Neuronal stem cell (in vitro differentiated cells): ENCODE measurements at regions not wholly inside any gene's neighbourhood (a gene's known extent, or its start where the extent isn't known, plus 50 kb on each side); places are given as distances from the start of the nearest gene placed in this dataset.

Experiments used
- DNase-seq: peaks from one replicate; pipeline ENCODE4 v3.0.0-alpha.2; 2013; ENCODE audit warnings: low spot score
- H2AFZ ChIP-seq: one replicate; pipeline ENCODE4 v1.6.1; 2013; ENCODE audit warnings: mild to moderate bottlenecking, low read length, inconsistent platforms
- H2AK5ac ChIP-seq: 2 replicates; pipeline ENCODE4 v1.6.1; 2013; ENCODE audit warnings: low read depth, mild to moderate bottlenecking, inconsistent platforms, low read length, moderate library complexity, mixed read lengths
- H2BK120ac ChIP-seq: 2 replicates; pipeline ENCODE4 v1.6.1; 2013; ENCODE audit warnings: low read depth, mild to moderate bottlenecking, inconsistent platforms, low read length, moderate library complexity, mixed read lengths
- H2BK12ac ChIP-seq: one replicate; pipeline ENCODE4 v1.6.1; 2013; ENCODE audit warnings: low read length, inconsistent platforms
- H2BK15ac ChIP-seq: 2 replicates; pipeline ENCODE4 v1.6.1; 2013; ENCODE audit warnings: mild to moderate bottlenecking, low read length, inconsistent platforms, mixed read lengths
- H2BK5ac ChIP-seq: one replicate; pipeline ENCODE4 v1.6.1; 2013; ENCODE audit warnings: inconsistent platforms, mild to moderate bottlenecking, low read length, moderate library complexity
- H3K14ac ChIP-seq: one replicate; pipeline ENCODE4 v1.6.1; 2013; ENCODE audit warnings: low read length, inconsistent platforms
- H3K18ac ChIP-seq: 2 replicates; pipeline ENCODE4 v1.6.1; 2013; ENCODE audit warnings: low read length, inconsistent platforms
- H3K23ac ChIP-seq: 2 replicates; pipeline ENCODE4 v1.6.1; 2013; ENCODE audit warnings: low read depth, mild to moderate bottlenecking, mixed read lengths, low read length, inconsistent platforms; ENCODE audit not compliant: poor library complexity
- H3K27ac ChIP-seq: replicated peaks from 3 replicates; pipeline ENCODE4 v1.5.1; 2013; ENCODE audit warnings: low read length, inconsistent platforms
- H3K27me3 ChIP-seq, 3 experiments: 2 replicates each; pipeline ENCODE4 v1.6.1; 2013; ENCODE audit warnings: low read length in 3 of 3, mild to moderate bottlenecking in 2 of 3, inconsistent platforms in 1 of 3, low read depth in 1 of 3, mixed read lengths in 1 of 3, moderate library complexity in 1 of 3; ENCODE audit not compliant: control insufficient read depth in 3 of 3, insufficient read depth in 3 of 3
- H3K36me3 ChIP-seq, 2 donors: replicated peaks in 1 of 2; 2 replicates each; pipeline ENCODE4 v1.6.1; 2013; ENCODE audit warnings: low read length in 2 of 2; ENCODE audit not compliant: control insufficient read depth in 2 of 2, insufficient read depth in 2 of 2
- H3K4ac ChIP-seq: 2 replicates; pipeline ENCODE4 v1.6.1; 2013; ENCODE audit warnings: inconsistent platforms, mild to moderate bottlenecking, low read length, moderate library complexity
- H3K4me1 ChIP-seq, 2 donors: 1 replicate in 1 of 2; 2 replicates in 1 of 2; pipeline ENCODE4 v1.6.1; 2013; ENCODE audit warnings: low read length in 2 of 2, low read depth in 1 of 2; ENCODE audit not compliant: control insufficient read depth in 2 of 2, insufficient read depth in 1 of 2
- H3K4me2 ChIP-seq: one replicate; pipeline ENCODE4 v1.6.1; 2013; ENCODE audit warnings: mild to moderate bottlenecking, low read length, inconsistent platforms; ENCODE audit not compliant: insufficient read depth, poor library complexity, severe bottlenecking
- H3K4me3 ChIP-seq, 2 donors: 2 replicates each; pipeline ENCODE4 v1.5.1; 2013; ENCODE audit warnings: low read length in 2 of 2, mild to moderate bottlenecking in 2 of 2, inconsistent platforms in 1 of 2, moderate library complexity in 1 of 2
- H3K79me1 ChIP-seq: one replicate; pipeline ENCODE4 v1.6.1; 2013; ENCODE audit warnings: low read depth, mild to moderate bottlenecking, inconsistent platforms, low read length, moderate library complexity
- H3K9ac ChIP-seq: one replicate; pipeline ENCODE4 v1.6.1; 2013; ENCODE audit warnings: mild to moderate bottlenecking, low read depth, low read length, inconsistent platforms; ENCODE audit not compliant: poor library complexity
- H3K9me3 ChIP-seq, 2 donors: replicated peaks in 1 of 2; 2 replicates each; pipeline versions ENCODE3 to v1.6.1; 2013; ENCODE audit warnings: low read length in 2 of 2, mild to moderate bottlenecking in 2 of 2, inconsistent platforms in 1 of 2, low read depth in 1 of 2, mixed read lengths in 1 of 2, moderate library complexity in 1 of 2; ENCODE audit not compliant: control insufficient read depth in 2 of 2, insufficient read depth in 1 of 2
- H4K8ac ChIP-seq: one replicate; pipeline ENCODE4 v1.6.1; 2013; ENCODE audit warnings: low read depth, mild to moderate bottlenecking, inconsistent platforms, low read length, moderate library complexity
- H4K91ac ChIP-seq: one replicate; pipeline ENCODE4 v1.6.1; 2013; ENCODE audit warnings: low read length, low read depth, mild to moderate bottlenecking, inconsistent platforms; ENCODE audit not compliant: poor library complexity
- whole genome bisulfite sequencing, 2 donors: extraction: QIAGEN DNeasy Blood & Tissue Kit; methylation state at CpG; one replicate each; pipeline ENCODE4 v1.1.7; 2013; ENCODE audit warnings: missing lambda C conversion rate in 2 of 2, mixed read lengths in 1 of 2; ENCODE audit not compliant: insufficient read length in 2 of 2, insufficient replicate concordance in 1 of 2; ENCODE audit errors: extremely low coverage in 2 of 2; 5-methylcytosine and 5-hydroxymethylcytosine counted together

DNA sequence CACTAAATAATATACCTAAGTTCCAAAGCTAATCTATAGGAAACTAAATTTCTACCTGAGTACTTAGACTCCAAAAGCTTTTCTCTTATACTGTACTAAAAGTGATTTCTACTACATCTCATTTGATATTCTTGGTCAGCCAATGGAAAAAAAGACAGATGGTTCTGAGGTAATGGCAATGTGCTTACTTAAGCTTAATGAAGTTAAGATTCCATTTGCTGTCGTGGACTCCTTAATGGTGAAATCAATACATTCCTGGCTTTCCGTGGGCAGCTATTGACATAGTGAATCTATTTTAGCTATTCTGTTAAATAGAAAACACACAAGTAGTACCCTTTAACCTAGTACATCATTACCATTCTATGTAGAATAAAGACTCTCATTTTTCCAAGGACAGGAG is 1825.6 kb upstream of the CDH9 start:
- Histone ChIP-seq H3K4me3 (no peak overlapping the region), H2BK12ac (no peak overlapping the region), H2BK15ac (no peak overlapping the region), H2BK120ac (no peak overlapping the region), H3K14ac (no peak overlapping the region), H2AFZ (no peak overlapping the region), H3K4me2 (no peak overlapping the region), H3K27me3 (no peaks in the 10 kb centered on the region), H3K4ac (no peak overlapping the region), H3K9me3 (no peaks in the 10 kb centered on the region), H3K18ac (no peak overlapping the region), H4K8ac (no peak overlapping the region), H3K4me1 (no peaks in the 10 kb centered on the region), H3K23ac (no peak overlapping the region), H3K36me3 (no peaks in the 10 kb centered on the region), H4K91ac (no peak overlapping the region), H3K79me1 (no peaks in the 10 kb centered on the region), H2BK5ac (no peak overlapping the region), H3K27ac (no peak overlapping the region), H3K9ac (no peak overlapping the region), H2AK5ac (no peak overlapping the region)
- no peak for DNase-seq
- WGBS, 2 donors: no CpG with 5 or more reads among the region's 2 CpGs

DNA sequence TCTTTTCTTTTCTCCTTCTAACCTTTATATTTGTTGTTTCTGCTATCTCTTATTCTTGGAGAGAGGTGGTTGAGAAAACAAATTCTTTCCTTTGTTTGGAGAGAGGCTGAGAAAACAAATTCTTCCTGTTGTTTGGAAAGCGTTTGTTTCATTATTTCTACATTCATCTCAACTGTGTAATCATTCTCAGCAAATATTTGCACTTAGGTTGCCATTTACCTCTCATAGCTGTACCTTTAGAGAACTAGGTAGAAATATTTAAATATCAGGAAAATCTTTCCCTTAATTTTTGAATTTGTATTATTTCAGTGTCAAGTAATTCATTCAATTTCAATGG is 1824.4 kb upstream of the CDH9 start:
- H3K18ac ChIP-seq: no peak overlapping the region
- H3K4me3 ChIP-seq: no peak overlapping the region
- no peak overlapping the region for H3K4me2 ChIP-seq
- no peak overlapping the region for H2AK5ac ChIP-seq
- no peak overlapping the region for H2BK12ac ChIP-seq
- no peak overlapping the region for H3K14ac ChIP-seq
- no peaks in the 10 kb centered on the region for H3K36me3 ChIP-seq
- no peaks in the 10 kb centered on the region for H3K79me1 ChIP-seq
- no peak overlapping the region for H2AFZ ChIP-seq
- no peak overlapping the region for H2BK15ac ChIP-seq
- H3K9me3 ChIP-seq: peaks cover 0 to 2% of the 10 kb centered on the region in 2 donors
- H4K8ac ChIP-seq: no peak overlapping the region
- H3K4me1 ChIP-seq: peaks cover 0 to 2% of the 10 kb centered on the region in 2 donors
- H2BK120ac ChIP-seq: no peak overlapping the region
- no peak overlapping the region for H2BK5ac ChIP-seq
- H4K91ac ChIP-seq: no peak overlapping the region
- H3K23ac ChIP-seq: no peak overlapping the region
- DNase-seq: no peak
- no peak overlapping the region for H3K9ac ChIP-seq
- WGBS, 2 donors: no CpG with 5 or more reads among the region's 1 CpG
- no peak overlapping the region for H3K27ac ChIP-seq
- no peaks in the 10 kb centered on the region for H3K27me3 ChIP-seq
- no peak overlapping the region for H3K4ac ChIP-seq

DNA sequence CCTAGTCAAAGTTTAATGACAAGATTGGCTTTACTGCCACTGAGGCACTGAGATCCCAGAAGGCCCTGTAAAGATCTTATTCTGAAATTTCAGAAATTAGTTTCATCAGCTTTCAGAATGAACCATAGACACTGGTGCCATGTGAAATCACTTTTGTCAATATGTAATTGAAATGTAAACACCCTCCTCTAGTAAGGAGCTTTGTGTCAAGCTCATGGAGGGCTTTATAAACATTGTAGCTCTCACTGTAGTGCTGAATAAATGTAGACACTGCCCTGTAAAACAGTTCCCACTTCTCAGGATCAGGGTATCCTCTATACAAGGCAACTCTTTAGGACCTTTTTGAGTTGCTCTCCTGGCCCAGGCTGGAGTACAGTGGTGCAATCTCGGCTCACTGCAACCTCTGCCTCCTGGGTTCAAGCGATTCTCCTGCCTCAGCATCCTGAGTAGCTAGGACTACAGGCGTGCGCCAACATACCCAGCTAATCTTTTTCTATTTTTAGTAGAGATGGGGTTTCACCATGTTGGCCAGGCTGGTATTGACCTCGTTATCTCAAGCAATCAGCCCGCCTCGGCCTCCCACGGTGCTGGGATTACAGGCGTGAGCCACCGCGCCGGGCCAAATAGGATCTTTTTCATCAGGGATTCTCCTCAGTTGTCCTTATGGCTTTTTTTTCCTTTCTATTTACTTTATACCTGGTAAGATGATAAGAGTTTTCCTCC is 1823.9 kb upstream of the CDH9 start:
- H2BK12ac ChIP-seq: no peak overlapping the region
- no CpG with 5 or more reads among the region's 12 CpGs for WGBS, 2 donors
- no peak overlapping the region for H3K4me3 ChIP-seq
- no peak overlapping the region for H3K23ac ChIP-seq
- H3K14ac ChIP-seq: no peak overlapping the region
- H2AFZ ChIP-seq: no peak overlapping the region
- no peak overlapping the region for H2AK5ac ChIP-seq
- H3K4ac ChIP-seq: no peak overlapping the region
- no peak for DNase-seq
- no peaks in the 10 kb centered on the region for H3K36me3 ChIP-seq
- no peak overlapping the region for H2BK120ac ChIP-seq
- H3K79me1 ChIP-seq: no peaks in the 10 kb centered on the region
- no peak overlapping the region for H2BK5ac ChIP-seq
- H3K27ac ChIP-seq: no peak overlapping the region
- H3K9ac ChIP-seq: no peak overlapping the region
- no peak overlapping the region for H4K8ac ChIP-seq
- no peaks in the 10 kb centered on the region for H3K27me3 ChIP-seq
- peaks cover 0 to 2% of the 10 kb centered on the region in 2 donors for H3K9me3 ChIP-seq
- H4K91ac ChIP-seq: no peak overlapping the region
- H3K18ac ChIP-seq: no peak overlapping the region
- no peak overlapping the region for H3K4me2 ChIP-seq
- no peak overlapping the region for H2BK15ac ChIP-seq
- H3K4me1 ChIP-seq: peaks cover 0 to 2% of the 10 kb centered on the region in 2 donors

DNA sequence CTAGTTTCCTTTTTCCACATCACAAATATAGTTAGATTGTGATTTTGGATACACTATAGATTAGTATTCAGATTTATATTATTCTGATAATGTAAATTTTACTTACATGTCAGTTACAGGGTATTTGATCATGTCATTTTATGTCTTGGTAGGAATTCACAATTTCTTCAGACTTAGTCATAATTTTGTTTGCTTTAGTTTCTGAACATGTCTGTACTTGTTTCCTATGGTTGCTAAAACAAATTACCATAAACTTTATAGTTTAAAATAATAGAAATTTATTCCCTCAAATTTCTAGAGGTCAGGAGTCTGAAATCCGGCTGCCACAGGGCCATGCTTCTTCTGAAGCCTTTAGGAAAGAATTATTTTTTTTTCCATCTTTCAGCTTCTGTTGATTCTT is 1817.2 kb upstream of the CDH9 start:
- WGBS, 2 donors: no CpG with 5 or more reads among the region's 1 CpG
- DNase-seq: no peak
- H3K4me2 ChIP-seq: no peak overlapping the region
- H3K79me1 ChIP-seq: no peaks in the 10 kb centered on the region
- H4K8ac ChIP-seq: no peak overlapping the region
- H3K36me3 ChIP-seq: no peaks in the 10 kb centered on the region
- H3K18ac ChIP-seq: no peak overlapping the region
- H4K91ac ChIP-seq: no peak overlapping the region
- no peak overlapping the region for H2BK15ac ChIP-seq
- H2AFZ ChIP-seq: no peak overlapping the region
- H3K4me1 ChIP-seq: peaks cover 0 to 2% of the 10 kb centered on the region in 2 donors
- no peak overlapping the region for H2BK12ac ChIP-seq
- no peak overlapping the region for H3K4ac ChIP-seq
- H3K9ac ChIP-seq: no peak overlapping the region
- peaks cover 0 to 2% of the 10 kb centered on the region in 2 donors for H3K9me3 ChIP-seq
- H3K4me3 ChIP-seq: no peak overlapping the region
- H2AK5ac ChIP-seq: no peak overlapping the region
- no peak overlapping the region for H3K27ac ChIP-seq
- no peak overlapping the region for H2BK5ac ChIP-seq
- no peaks in the 10 kb centered on the region for H3K27me3 ChIP-seq
- H3K14ac ChIP-seq: no peak overlapping the region
- no peak overlapping the region for H3K23ac ChIP-seq
- no peak overlapping the region for H2BK120ac ChIP-seq
